Vagina (tissue), 2 donors: ENCODE measurements at regions not wholly inside any gene's neighbourhood (a gene's known extent, or its start where the extent isn't known, plus 50 kb on each side); places are given as distances from the start of the nearest gene placed in this dataset.

Source experiments
- DNase-seq, 2 donors: peaks; one replicate each; pipeline ENCODE4 v3.0.0-alpha.2; 2017; ENCODE audit errors: extremely low spot score in 2 of 2
- H3K27ac ChIP-seq: fragments of 200-600 bp; sonication (generic); one replicate; pipeline ENCODE4 v1.5.1; 2019
- H3K27me3 ChIP-seq: fragments of 200-600 bp; sonication (generic); one replicate; pipeline ENCODE4 v1.5.1; 2019
- H3K36me3 ChIP-seq, 2 donors: fragments of 200-600 bp; sonication (generic); one replicate each; pipeline ENCODE4 v1.5.1; 2017 to 2019
- H3K4me1 ChIP-seq: fragments of 200-600 bp; sonication (generic); one replicate; pipeline ENCODE4 v1.5.1; 2019
- H3K4me3 ChIP-seq, 2 donors: fragments of 200-600 bp; sonication (generic); 1 replicate in 1 of 2; 2 replicates in 1 of 2; pipeline ENCODE4 v1.5.1; 2016 to 2019
- H3K9me3 ChIP-seq: fragments of 200-600 bp; sonication (generic); one replicate; pipeline ENCODE4 v1.5.1; 2019
- CTCF ChIP-seq, 3 experiments: fragments of 450-650 bp in 2 of 3; fragments of 200-600 bp in 1 of 3; sonication (generic) in 1 of 3; IDR thresholded peaks; one replicate each; pipeline ENCODE4 v1.5.1; 2017 to 2019; ENCODE audit warnings: antibody characterized with exemption in 3 of 3, mild to moderate bottlenecking in 2 of 3, moderate library complexity in 2 of 3
- POLR2A ChIP-seq, 2 donors: fragments of 450-650 bp; IDR thresholded peaks; one replicate each; pipeline ENCODE4 v1.6.1; 2017; ENCODE audit warnings: antibody characterized with exemption in 2 of 2, mild to moderate bottlenecking in 2 of 2, moderate library complexity in 2 of 2
- POLR2AphosphoS5 ChIP-seq, 2 donors: sonication (generic); formaldehyde crosslinking; IDR thresholded peaks; one replicate each; pipeline ENCODE4 v1.9.0; 2017; ENCODE audit warnings: antibody characterized with exemption in 2 of 2, mild to moderate bottlenecking in 2 of 2, low read depth in 1 of 2; ENCODE audit not compliant: insufficient read depth in 1 of 2
- intact Hi-C: fragments of 100-400 bp; cut with DNase I; formaldehyde crosslinking; loops from one replicate; pipeline ENCODE4 v1.15.1; 2023

GRCh38 chr1:81678779-81679178, 122.0 kb upstream of the ADGRL2 start:
- no peaks in the 10 kb centered on the region for H3K9me3 ChIP-seq
- TF ChIP-seq POLR2AphosphoS5 (IDR thresholded peaks at IDR 0.05; ENCODE audit: insufficient read depth in 1 of 2, low read depth in 1 of 2): peak in 1 of 2 donors; percentile 78
- TF ChIP-seq POLR2A (IDR thresholded peaks at IDR 0.05): no peak
- no peak overlapping the region for H3K4me3 ChIP-seq
- H3K27me3 ChIP-seq: no peaks in the 10 kb centered on the region
- no peaks in the 10 kb centered on the region for H3K36me3 ChIP-seq
- intact Hi-C loops: no loop called here
- H3K27ac ChIP-seq: no peak overlapping the region
- peaks cover 10% of the 10 kb centered on the region for H3K4me1 ChIP-seq
- no peak for DNase-seq

DNA sequence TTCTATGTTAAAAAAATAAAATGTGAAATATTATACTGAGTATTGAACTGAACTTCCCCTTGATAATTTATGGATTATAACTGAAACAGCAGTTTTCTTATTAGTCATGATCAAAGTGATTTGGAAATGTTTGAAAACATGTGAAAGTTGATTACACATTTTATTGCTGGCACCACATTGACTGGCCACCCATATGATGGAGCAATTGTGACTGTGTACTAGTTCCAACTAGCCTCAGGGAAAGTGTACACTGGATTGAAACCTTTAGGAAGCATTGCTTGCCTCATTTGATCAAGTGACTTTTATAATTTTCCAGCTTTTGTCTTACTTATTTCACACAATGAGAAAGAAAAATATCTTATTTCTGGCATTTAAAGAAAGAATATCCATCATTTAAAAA, 128.0 kb upstream of the ADGRL2 start:
- Histone ChIP-seq H3K27me3 (no peaks in the 10 kb centered on the region), H3K9me3 (no peaks in the 10 kb centered on the region), H3K36me3 (no peaks in the 10 kb centered on the region), H3K4me1 (peaks cover 15% of the 10 kb centered on the region), H3K27ac (no peak overlapping the region), H3K4me3 (no peak overlapping the region)
- TF ChIP-seq CTCF (IDR thresholded peaks at IDR 0.05) (no peak), POLR2AphosphoS5 (IDR thresholded peaks at IDR 0.05; ENCODE audit: insufficient read depth in 1 of 2, low read depth in 1 of 2) (no peak), POLR2A (IDR thresholded peaks at IDR 0.05) (no peak)
- intact Hi-C loops: no loop called here
- DNase-seq: no peak

DNA sequence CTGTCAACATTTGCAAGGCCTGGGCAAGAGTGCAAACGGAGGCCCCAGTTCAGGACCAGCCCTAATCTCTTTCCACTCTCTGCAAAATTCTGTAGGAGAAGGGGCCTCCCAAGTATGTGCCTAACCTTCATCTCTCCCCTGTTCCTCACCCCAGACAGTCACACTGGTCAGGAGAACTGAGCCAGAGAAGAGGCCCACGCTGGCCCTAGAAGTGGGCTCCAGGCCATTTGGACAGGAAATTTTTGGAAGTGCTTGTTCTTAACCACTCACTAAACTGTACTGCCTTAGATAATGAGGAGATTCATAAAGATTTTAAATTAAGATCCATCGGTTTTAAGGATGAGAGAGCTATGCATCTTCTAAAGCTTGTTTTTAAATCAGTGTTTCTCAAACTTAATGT, 129.7 kb upstream of the ADGRL2 start:
- H3K36me3 ChIP-seq: no peaks in the 10 kb centered on the region
- H3K4me1 ChIP-seq: peaks cover 15% of the 10 kb centered on the region
- H3K4me3 ChIP-seq: no peak overlapping the region
- intact Hi-C loops: no loop called here
- no peaks in the 10 kb centered on the region for H3K9me3 ChIP-seq
- no peaks in the 10 kb centered on the region for H3K27me3 ChIP-seq
- no peak for DNase-seq
- TF ChIP-seq CTCF (IDR thresholded peaks at IDR 0.05) (no peak), POLR2AphosphoS5 (IDR thresholded peaks at IDR 0.05; ENCODE audit: insufficient read depth in 1 of 2, low read depth in 1 of 2) (no peak), POLR2A (IDR thresholded peaks at IDR 0.05) (no peak)
- H3K27ac ChIP-seq: no peak overlapping the region

- H3K9me3 ChIP-seq: no peaks in the 10 kb centered on the region
- H3K4me1 ChIP-seq: peaks cover 15% of the 10 kb centered on the region
- no peaks in the 10 kb centered on the region for H3K36me3 ChIP-seq
- intact Hi-C loops: no loop called here
- no peak overlapping the region for H3K27ac ChIP-seq
- no peak overlapping the region for H3K4me3 ChIP-seq
- DNase-seq: no peak
- no peaks in the 10 kb centered on the region for H3K27me3 ChIP-seq
- TF ChIP-seq POLR2A (IDR thresholded peaks at IDR 0.05) (no peak), CTCF (IDR thresholded peaks at IDR 0.05) (no peak), POLR2AphosphoS5 (IDR thresholded peaks at IDR 0.05; ENCODE audit: insufficient read depth in 1 of 2, low read depth in 1 of 2) (no peak)
These were observed 130.4 kb upstream of the ADGRL2 start for GRCh38 chr1:81670286-81670685.

- DNase-seq: no peak
- H3K4me3 ChIP-seq: no peak overlapping the region
- intact Hi-C loops: no loop called here
- no peak overlapping the region for H3K27ac ChIP-seq
- H3K36me3 ChIP-seq: no peaks in the 10 kb centered on the region
- TF ChIP-seq POLR2AphosphoS5 (IDR thresholded peaks at IDR 0.05; ENCODE audit: insufficient read depth in 1 of 2, low read depth in 1 of 2) (no peak), CTCF (IDR thresholded peaks at IDR 0.05) (no peak), POLR2A (IDR thresholded peaks at IDR 0.05) (no peak)
- H3K9me3 ChIP-seq: no peaks in the 10 kb centered on the region
- H3K4me1 ChIP-seq: peaks cover 15% of the 10 kb centered on the region
- H3K27me3 ChIP-seq: no peaks in the 10 kb centered on the region
These were observed 134.1 kb upstream of the ADGRL2 start for GRCh38 chr1:81666586-81666985.

- H3K9me3 ChIP-seq: no peaks in the 10 kb centered on the region
- intact Hi-C loops: no loop called here
- H3K27me3 ChIP-seq: no peaks in the 10 kb centered on the region
These were observed 136.4 kb upstream of the ADGRL2 start for GRCh38 chr1:81664341-81664740.

More at GRCh38 chr1:81664341-81664740, 136.4 kb upstream of the ADGRL2 start:
- no peak overlapping the region for H3K27ac ChIP-seq
- DNase-seq: no peak
- no peak overlapping the region for H3K4me3 ChIP-seq
- TF ChIP-seq POLR2A (IDR thresholded peaks at IDR 0.05) (no peak), CTCF (IDR thresholded peaks at IDR 0.05) (no peak), POLR2AphosphoS5 (IDR thresholded peaks at IDR 0.05; ENCODE audit: insufficient read depth in 1 of 2, low read depth in 1 of 2) (no peak)
- no peaks in the 10 kb centered on the region for H3K36me3 ChIP-seq
- H3K4me1 ChIP-seq: no peaks in the 10 kb centered on the region
